ENCODE measurements at regions not wholly inside any gene's neighbourhood (a gene's known extent, or its start where the extent isn't known, plus 50 kb on each side); places are given as distances from the start of the nearest gene placed in this dataset.

- H3K4me3 ChIP-seq = no peak overlapping the region
- H3K4me1 ChIP-seq (ENCODE audit: control insufficient read depth in 1 of 2, low read depth in 2 of 2) = peaks cover 7 to 48% of the 10 kb centered on the region in 2 donors
- no peak overlapping the region for H3K27ac ChIP-seq
Measured at GRCh38 chr2:19753314-19753713, 148.5 kb downstream of the TTC32 start.

GRCh38 chr2:19752500-19752899 lies 149.3 kb downstream of the TTC32 start:
- no peak overlapping the region for H3K27ac ChIP-seq
- DNase-seq (ENCODE audit: low spot score) = no peak
- no peak for TF ChIP-seq CTCF (IDR thresholded peaks at IDR 0.05)
- ATAC-seq (ENCODE audit: insufficient number of reproducible peaks, low FRiP score, low read depth) = no peak
- no peaks in the 10 kb centered on the region for H3K36me3 ChIP-seq
- H3K4me3 ChIP-seq = no peak overlapping the region
- H3K27me3 ChIP-seq (replicated peaks; ENCODE audit: insufficient read depth) = no peaks in the 10 kb centered on the region
- peaks cover 8 to 48% of the 10 kb centered on the region in 2 donors for H3K4me1 ChIP-seq (ENCODE audit: control insufficient read depth in 1 of 2, low read depth in 2 of 2)
- no peaks in the 10 kb centered on the region for H3K9me3 ChIP-seq

More at GRCh38 chr2:19753314-19753713, 148.5 kb downstream of the TTC32 start:
- DNase-seq (ENCODE audit: low spot score) (no peak), ATAC-seq (ENCODE audit: insufficient number of reproducible peaks, low FRiP score, low read depth) (no peak)
- Histone ChIP-seq H3K9me3 (no peaks in the 10 kb centered on the region), H3K36me3 (no peaks in the 10 kb centered on the region), H3K27me3 (replicated peaks; ENCODE audit: insufficient read depth) (no peaks in the 10 kb centered on the region)
- no peak for TF ChIP-seq CTCF (IDR thresholded peaks at IDR 0.05)

- Histone ChIP-seq H3K27me3 (replicated peaks; ENCODE audit: insufficient read depth) (no peaks in the 10 kb centered on the region), H3K4me3 (no peak overlapping the region), H3K4me1 (ENCODE audit: control insufficient read depth in 1 of 2, low read depth in 2 of 2) (peaks cover 11 to 51% of the 10 kb centered on the region in 2 donors), H3K9me3 (no peaks in the 10 kb centered on the region), H3K27ac (no peak overlapping the region), H3K36me3 (no peaks in the 10 kb centered on the region)
- no peak for DNase-seq (ENCODE audit: low spot score)
- no peak for ATAC-seq (ENCODE audit: insufficient number of reproducible peaks, low FRiP score, low read depth)
- TF ChIP-seq CTCF (IDR thresholded peaks at IDR 0.05) = no peak
Measured at GRCh38 chr2:19751631-19752030, 150.2 kb downstream of the TTC32 start.

GRCh38 chr2:19750136-19750535 lies 151.6 kb downstream of the TTC32 start:
- no peak for TF ChIP-seq CTCF (IDR thresholded peaks at IDR 0.05)
- no peak for DNase-seq (ENCODE audit: low spot score)
- Histone ChIP-seq H3K27me3 (replicated peaks; ENCODE audit: insufficient read depth) (no peaks in the 10 kb centered on the region), H3K4me3 (no peak overlapping the region), H3K9me3 (no peaks in the 10 kb centered on the region), H3K36me3 (no peaks in the 10 kb centered on the region), H3K27ac (no peak overlapping the region), H3K4me1 (ENCODE audit: control insufficient read depth in 1 of 2, low read depth in 2 of 2) (peaks cover 11 to 57% of the 10 kb centered on the region in 2 donors)
- no peak for ATAC-seq (ENCODE audit: insufficient number of reproducible peaks, low FRiP score, low read depth)

- no peak overlapping the region for H3K4me3 ChIP-seq
Measured at GRCh38 chr2:19749507-19749836, 152.3 kb downstream of the TTC32 start.

More at GRCh38 chr2:19749507-19749836, 152.3 kb downstream of the TTC32 start:
- no peak for TF ChIP-seq CTCF (IDR thresholded peaks at IDR 0.05)
- H3K36me3 ChIP-seq = no peaks in the 10 kb centered on the region
- DNase-seq (ENCODE audit: low spot score) = no peak
- H3K27me3 ChIP-seq (replicated peaks; ENCODE audit: insufficient read depth) = no peaks in the 10 kb centered on the region
- no peaks in the 10 kb centered on the region for H3K9me3 ChIP-seq
- H3K4me1 ChIP-seq (ENCODE audit: control insufficient read depth in 1 of 2, low read depth in 2 of 2) = peaks cover 11 to 57% of the 10 kb centered on the region in 2 donors
- no peak for ATAC-seq (ENCODE audit: insufficient number of reproducible peaks, low FRiP score, low read depth)
- H3K27ac ChIP-seq = no peak overlapping the region

Data from thoracic aorta (tissue), 2 donors.